Right forelimb (tissue), 1 donor: ENCODE measurements at regions not wholly inside any gene's neighbourhood (a gene's known extent, or its start where the extent isn't known, plus 50 kb on each side); places are given as distances from the start of the nearest gene placed in this dataset.
"Not testable (repeated sequence)": the region's sequence is repeated elsewhere in the genome, so short reads cannot be mapped to it uniquely, and the experiment has no call there.

Source experiments
- DNase-seq: peaks from one replicate; pipeline ENCODE4 v3.0.0-alpha.2; 2018

- no peak for DNase-seq
Measured at GRCh38 chr3:81816473-81817250, 55.2 kb upstream of the GBE1 start.

DNA sequence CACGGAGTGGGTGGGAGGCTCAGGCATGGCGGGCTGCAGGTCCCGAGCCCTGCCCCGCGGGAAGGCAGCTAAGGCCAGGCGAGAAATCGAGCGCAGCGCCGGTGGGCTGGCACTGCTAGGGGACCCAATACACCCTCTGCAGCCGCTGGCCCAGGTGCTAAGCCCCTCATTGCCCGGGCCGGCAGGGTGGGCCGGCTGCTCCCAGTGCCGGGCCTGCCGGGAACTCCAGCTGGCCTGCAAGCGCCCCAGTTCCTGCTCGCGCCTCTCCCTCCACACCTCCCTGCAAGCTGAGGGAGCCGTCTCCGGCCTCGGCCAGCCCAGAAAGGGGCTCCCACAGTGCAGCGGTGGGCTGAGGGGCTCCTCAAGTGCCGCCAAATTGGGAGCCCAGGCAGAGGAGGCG lies 50.7 kb upstream of the GBE1 start:
- DNase-seq = not testable (repeated sequence)
